CD4-positive, alpha-beta T cell treated with Interleukin-10 for 1 hour (primary cell): ENCODE measurements at regions not wholly inside any gene's neighbourhood (a gene's known extent, or its start where the extent isn't known, plus 50 kb on each side); places are given as distances from the start of the nearest gene placed in this dataset.
"Not testable (repeated sequence)": the region's sequence is repeated elsewhere in the genome, so short reads cannot be mapped to it uniquely, and the experiment has no call there.

Source experiments
- DNase-seq: peaks from one replicate; pipeline ENCODE4 v3.0.0-alpha.2; 2020

GRCh38 chr16:8436931-8437330 lies 153.4 kb downstream of the TMEM114 start:
- DNase-seq = no peak

GRCh38 chr16:8431783-8432182 lies 158.5 kb downstream of the TMEM114 start:
- DNase-seq = no peak

DNA sequence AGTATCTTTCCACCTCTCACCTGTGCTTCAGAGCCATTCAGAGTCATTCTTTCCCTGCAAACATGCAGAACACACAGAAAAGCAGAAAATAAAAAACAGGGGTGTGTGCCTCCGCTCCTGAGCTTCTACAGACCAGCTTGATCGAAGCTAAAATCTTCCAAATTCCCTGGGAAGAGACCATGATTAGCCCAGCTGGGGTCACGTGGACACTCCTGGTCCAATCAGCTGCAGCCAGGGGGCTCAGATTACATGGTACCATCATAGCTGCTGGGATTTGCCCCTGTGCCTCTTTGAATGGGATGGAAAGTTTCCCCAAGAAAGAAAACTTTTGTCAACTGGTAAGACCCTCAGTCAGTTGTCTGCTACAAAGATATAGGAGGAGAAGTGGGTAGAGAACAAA lies 159.9 kb downstream of the TMEM114 start:
- no peak for DNase-seq

- no peak for DNase-seq
These were observed 163.7 kb downstream of the TMEM114 start for GRCh38 chr16:8426569-8426968.

GRCh38 chr16:8417145-8417544 lies 173.2 kb downstream of the TMEM114 start:
- DNase-seq = no peak

- DNase-seq = no peak
These were observed 181.3 kb downstream of the TMEM114 start for GRCh38 chr16:8408855-8409567.

- DNase-seq = no peak
These were observed 183.0 kb downstream of the TMEM114 start for GRCh38 chr16:8407351-8407750.

GRCh38 chr16:8403978-8404749 lies 186.1 kb downstream of the TMEM114 start:
- no peak for DNase-seq

DNA sequence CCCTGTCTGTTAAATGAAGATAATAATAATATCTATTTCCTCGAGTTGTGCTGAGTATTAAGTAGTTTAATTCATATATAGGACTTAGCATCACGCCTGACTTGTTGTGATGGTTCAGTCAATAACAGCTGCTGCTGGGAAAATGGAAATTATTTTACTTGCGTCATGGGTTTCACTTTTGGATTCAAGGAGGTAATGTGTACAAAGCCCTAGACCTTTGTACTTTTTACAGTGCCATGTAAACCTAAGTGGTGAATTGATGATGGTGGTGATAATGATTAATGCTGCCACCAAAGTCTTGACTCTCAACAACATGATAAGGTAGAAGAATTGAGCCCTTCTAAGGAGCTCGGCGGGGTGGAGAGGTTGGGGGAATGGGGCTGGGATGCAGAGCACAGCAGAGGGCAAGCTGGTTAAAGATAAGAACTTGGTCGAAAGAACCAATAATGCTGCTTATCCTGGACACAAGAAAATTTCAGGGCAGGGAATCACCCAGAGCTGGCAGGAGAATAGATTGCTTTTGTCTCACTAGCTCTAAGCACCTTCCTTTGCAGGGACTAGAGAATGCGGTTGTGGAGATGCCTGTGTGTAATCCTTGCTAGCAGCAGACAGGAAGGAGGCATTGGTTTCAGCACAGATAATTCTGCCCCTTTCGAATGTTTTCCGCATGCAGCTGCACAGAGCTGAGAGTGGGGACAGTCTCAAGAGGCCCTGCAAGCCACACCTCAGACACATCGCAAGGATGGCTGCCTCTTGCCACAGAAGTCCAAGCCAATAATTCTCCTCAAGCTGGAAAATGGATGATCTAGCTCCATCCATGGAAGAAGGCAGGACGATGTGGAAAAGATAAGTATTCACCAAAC lies 187.1 kb downstream of the TMEM114 start:
- no peak for DNase-seq

DNA sequence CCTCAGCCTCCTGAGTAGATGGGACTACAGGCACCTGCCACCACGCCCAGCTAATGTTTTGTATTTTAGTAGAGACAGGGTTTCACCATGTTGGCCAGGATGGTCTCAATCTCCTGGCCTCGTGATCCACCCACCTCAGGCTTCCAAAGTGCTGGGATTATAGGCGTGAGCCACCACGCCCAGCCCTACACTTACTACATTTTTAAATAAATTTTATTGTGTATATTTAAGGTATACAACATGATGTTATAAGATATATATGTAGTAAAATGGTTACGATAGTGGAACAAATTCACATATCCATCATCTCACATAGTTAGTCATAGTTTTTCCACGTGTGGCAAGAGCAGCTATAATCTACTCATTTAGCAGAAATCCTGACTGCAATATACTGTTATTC lies 189.6 kb downstream of the TMEM114 start:
- not testable (repeated sequence) for DNase-seq

- DNase-seq = no peak
These were observed 191.8 kb downstream of the TMEM114 start for GRCh38 chr16:8398548-8398947.

DNA sequence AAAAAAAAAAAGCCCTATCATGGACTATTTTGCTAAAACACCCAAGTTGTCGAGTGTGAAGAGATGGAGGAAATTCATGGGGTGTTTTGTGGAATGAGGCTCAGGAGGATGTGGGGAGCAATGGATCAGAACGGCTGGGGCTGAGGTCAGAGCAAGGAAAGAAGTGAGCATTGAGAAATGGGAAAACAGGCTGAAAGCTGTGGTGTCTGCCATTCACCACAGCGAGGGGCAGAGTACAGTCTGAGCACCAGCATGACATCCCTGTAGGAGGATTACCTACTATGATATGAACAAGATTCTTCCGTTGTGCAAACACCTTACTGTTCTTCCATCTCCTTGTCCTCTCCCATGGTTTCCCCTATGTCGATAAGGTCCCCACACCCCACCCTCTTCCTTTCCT lies 193.1 kb downstream of the TMEM114 start:
- DNase-seq = no peak

DNA sequence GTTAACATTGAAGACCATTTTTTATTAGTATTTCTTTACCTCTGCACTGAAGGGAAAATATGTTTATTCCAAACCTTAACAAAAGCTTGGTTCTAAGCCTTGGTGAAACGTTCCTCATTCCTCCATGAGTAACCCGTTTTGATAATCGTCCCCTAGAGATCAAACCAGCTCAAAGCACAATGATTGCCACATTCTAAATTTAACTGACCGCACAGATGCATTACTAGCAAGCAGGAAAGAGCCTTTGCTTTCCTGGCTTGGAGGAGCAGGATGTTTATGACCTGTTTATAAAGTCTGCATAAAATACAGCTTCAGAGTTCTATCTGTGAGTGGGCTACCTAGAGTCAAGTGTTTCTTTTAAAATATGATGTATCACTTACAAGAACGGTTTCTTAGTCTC lies 193.8 kb downstream of the TMEM114 start:
- no peak for DNase-seq

DNA sequence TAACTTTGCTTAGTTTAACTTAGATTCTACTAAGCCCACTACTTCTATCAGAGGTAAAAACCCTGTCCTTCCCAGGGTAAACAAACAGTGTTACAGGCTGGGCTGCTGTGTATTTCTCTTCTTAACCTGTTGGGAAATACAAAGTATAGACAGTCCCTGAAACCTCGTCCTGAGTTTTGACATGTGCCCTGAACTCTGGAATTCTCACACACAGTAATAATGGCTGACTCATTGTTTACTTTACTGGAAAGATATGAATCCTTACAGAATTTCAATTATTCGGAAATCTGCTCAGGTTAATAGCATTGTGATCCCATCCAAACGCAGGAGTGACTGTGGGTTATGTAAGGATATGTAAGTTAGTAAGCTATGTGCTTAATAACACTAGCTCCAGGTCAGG lies 199.1 kb downstream of the TMEM114 start:
- DNase-seq = no peak

- DNase-seq = no peak
These were observed 201.6 kb downstream of the TMEM114 start for GRCh38 chr16:8388684-8389083.

- no peak for DNase-seq
These were observed 208.5 kb downstream of the TMEM114 start for GRCh38 chr16:8381814-8382213.

DNA sequence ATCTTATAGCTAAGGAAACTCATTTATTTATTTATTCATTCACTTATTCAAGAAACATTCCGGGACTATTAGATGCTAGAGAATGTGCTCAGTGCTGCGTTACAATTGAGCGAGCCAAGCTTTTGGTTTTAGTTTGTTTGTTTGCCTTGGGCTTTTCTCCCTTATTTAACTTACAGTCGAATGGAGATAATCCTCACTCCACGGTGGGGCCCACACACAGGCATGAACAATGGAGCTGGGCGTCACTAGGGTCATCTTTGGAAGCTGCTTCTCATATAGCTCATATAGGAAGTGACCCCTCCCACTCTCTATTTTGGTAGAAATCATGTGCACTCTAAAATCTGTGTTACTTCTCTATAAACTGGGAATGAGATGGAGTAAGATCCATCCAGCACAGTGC lies 210.0 kb downstream of the TMEM114 start:
- no peak for DNase-seq

DNA sequence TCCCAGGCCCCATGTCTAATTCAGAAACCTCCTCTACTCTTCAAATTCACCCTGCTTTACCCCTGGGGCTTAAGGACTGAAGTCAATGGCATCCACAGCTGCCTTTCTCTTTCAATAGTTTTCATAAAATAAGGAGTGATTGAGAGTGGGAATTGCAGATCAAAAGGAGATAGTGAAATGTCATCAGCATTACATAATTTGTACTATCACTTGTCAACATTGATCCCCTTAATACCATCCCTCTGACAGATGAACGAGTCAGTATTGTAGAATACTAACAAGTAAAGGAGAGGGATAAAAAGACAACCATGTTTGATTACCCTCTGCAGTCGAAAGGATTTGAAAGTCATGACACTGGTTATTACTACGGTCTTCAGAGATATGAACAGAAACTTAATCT lies 212.4 kb downstream of the TMEM114 start:
- no peak for DNase-seq

DNA sequence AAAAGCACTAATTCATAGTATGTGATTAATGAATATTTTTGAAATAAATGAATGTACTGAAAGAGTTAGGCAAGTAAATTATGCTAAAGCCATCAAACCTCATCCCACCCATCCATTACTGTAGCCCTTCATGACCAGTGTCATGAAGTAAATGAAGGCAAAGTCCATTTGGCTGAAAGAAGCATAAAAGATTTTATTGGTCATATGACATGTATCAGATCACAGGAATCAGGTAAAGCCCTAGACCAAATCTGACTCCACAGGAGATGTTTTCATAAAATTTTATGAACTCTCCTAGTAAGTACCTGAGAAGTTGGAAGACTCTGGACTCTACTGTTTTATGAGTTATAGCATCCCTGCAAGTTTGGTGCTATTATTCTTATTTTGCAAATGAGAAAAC lies 213.5 kb downstream of the TMEM114 start:
- DNase-seq = no peak

DNA sequence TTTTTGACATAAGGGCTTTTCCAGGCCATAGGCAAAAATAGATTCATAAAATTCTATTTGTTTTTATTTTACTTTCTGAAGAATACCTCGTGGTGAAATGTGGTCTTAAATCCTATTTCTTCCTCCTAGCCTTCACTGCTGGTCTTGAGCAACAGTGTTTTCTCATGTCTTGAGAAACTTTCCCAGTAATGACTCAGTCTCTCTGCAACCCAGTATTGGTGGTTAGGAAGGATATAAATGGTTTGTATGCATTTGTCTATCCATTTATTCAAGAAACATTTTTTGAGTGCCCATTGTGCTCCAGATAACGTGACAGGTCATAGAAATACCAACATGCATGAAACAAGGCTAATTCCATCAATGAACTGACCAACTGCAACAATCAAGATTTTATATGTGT lies 213.9 kb downstream of the TMEM114 start:
- no peak for DNase-seq

- DNase-seq = no peak
These were observed 215.1 kb downstream of the TMEM114 start for GRCh38 chr16:8375232-8375587.

DNA sequence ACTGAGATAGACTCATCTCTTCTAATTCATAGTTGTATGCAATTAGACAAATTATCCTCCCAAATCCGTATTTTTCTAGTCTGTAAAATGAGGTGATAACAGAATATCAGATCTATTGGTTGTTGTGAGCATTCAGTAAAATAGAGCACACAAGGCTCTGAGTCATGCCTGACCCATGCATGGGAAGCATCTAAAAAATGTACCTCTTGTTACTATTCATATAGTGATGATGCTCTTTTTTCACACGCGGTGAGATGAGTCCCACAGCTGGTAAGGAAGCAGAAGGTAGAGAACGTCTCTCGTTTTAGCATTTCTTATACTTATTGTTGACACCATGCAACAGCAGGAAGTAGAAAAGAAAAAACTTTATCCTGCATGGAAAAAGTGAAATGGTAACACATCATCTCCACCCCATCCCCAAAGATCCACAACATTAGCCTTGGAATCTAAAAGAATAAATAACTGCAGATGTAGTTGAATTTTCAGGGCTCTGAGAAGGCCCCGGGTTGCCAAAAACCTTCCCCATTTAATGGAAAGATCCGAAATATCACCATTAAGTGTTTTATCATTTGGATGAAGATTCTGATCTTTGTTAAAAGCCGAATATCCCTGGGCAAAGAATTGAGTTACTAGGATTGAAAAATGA lies 215.6 kb downstream of the TMEM114 start:
- DNase-seq = no peak
